ENCODE measurements at regions not wholly inside any gene's neighbourhood (a gene's known extent, or its start where the extent isn't known, plus 50 kb on each side); places are given as distances from the start of the nearest gene placed in this dataset.

DNA sequence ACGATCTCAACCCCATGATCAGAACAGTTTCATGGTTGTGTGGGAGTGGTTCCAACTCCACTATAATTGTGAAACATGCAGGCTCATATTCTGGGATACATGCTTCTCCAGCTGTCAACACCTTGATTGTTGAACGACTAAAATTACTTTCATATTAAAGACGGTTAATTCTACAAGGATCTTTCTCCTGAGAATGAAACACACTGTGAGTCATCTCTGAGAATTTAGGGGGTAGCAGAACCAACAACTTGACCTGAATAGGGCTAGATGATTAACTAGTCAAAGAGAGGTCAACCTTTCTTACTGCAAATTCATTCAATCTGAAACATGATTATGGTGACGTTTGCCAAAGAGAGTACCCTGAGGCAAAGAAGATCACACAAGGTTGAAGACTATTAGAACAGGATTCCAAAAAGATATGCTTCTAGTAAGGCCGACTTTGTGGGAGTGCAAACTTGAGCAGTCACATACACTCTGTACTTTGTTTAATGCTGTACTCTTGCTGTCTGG lies 175.2 kb upstream of the CITED2 start:
- TF ChIP-seq CTCF (IDR thresholded peaks at IDR 0.05): no peak
- TF ChIP-seq POLR2A (IDR thresholded peaks at IDR 0.05): no peak
